ENCODE measurements at regions not wholly inside any gene's neighbourhood (a gene's known extent, or its start where the extent isn't known, plus 50 kb on each side); places are given as distances from the start of the nearest gene placed in this dataset.

- Histone ChIP-seq H3K36me3 (ENCODE audit: control insufficient read depth in 1 of 2, insufficient read depth in 2 of 2, low read length in 2 of 2) (no peaks in the 10 kb centered on the region), H3K27ac (ENCODE audit: low read depth, low read length) (no peak overlapping the region), H3K4me3 (replicated peaks in 1 of 2; ENCODE audit: low read depth in 1 of 2, low read length in 2 of 2) (no peak overlapping the region), H3K9me3 (ENCODE audit: control insufficient read depth in 1 of 2, insufficient read depth in 1 of 2, low read depth in 1 of 2, low read length in 2 of 2) (no peaks in the 10 kb centered on the region), H3K9me2 (ENCODE audit: insufficient read depth) (no peaks in the 10 kb centered on the region), H3K4me2 (ENCODE audit: low read length) (no peak overlapping the region), H3K27me3 (ENCODE audit: insufficient read depth, low read length) (no peaks in the 10 kb centered on the region), H3K4me1 (ENCODE audit: control insufficient read depth in 1 of 2, insufficient read depth in 2 of 2, low read length in 2 of 2) (peaks cover 16 to 31% of the 10 kb centered on the region in 2 experiments), H2AFZ (ENCODE audit: low read depth, low read length, poor library complexity, severe bottlenecking) (no peak overlapping the region), H4K20me1 (ENCODE audit: insufficient read depth) (no peaks in the 10 kb centered on the region), H3K79me2 (ENCODE audit: insufficient read depth, low read length) (no peaks in the 10 kb centered on the region), H3K9ac (ENCODE audit: low read length) (no peak overlapping the region)
- intact Hi-C loops (cut with micrococcal nuclease): no loop called here
- TF ChIP-seq SP1 (IDR thresholded peaks at IDR 0.05; ENCODE audit: low read depth): no peak
- no peak for TF ChIP-seq ZFX (IDR thresholded peaks at IDR 0.05)
- TF ChIP-seq REST (IDR thresholded peaks at IDR 0.05; ENCODE audit: low read depth): no peak
- TF ChIP-seq EZH2 (IDR thresholded peaks at IDR 0.05): no peak
- no peak for TF ChIP-seq JUND (IDR thresholded peaks at IDR 0.05)
- TF ChIP-seq CEBPB (IDR thresholded peaks at IDR 0.05; ENCODE audit: low read depth): no peak
- no peak for TF ChIP-seq EGR1 (IDR thresholded peaks at IDR 0.05; ENCODE audit: low read depth)
- TF ChIP-seq TCF7L2 (IDR thresholded peaks at IDR 0.05; ENCODE audit: borderline replicate concordance, extremely low read depth, insufficient read depth, insufficient read length): no peak
- TF ChIP-seq CTCF (IDR thresholded peaks at IDR 0.05 in 2 of 3, conservative IDR thresholded peaks at IDR 0.05 in 1 of 3; ENCODE audit: borderline replicate concordance in 1 of 3, insufficient read depth in 1 of 3, low read depth in 2 of 3, low read length in 2 of 3): no peak
- TF ChIP-seq ZNF274 (IDR thresholded peaks at IDR 0.05; ENCODE audit: low read depth, low read length): no peak
- no peak for TF ChIP-seq ZBTB33 (IDR thresholded peaks at IDR 0.05; ENCODE audit: extremely low read depth, insufficient replicate concordance, low read length)
- TF ChIP-seq FOSL1 (IDR thresholded peaks at IDR 0.05; ENCODE audit: low read depth): no peak
- no peak for TF ChIP-seq POLR2AphosphoS5 (IDR thresholded peaks at IDR 0.05; ENCODE audit: low read depth, low read length)
- TF ChIP-seq, protein P1, sequence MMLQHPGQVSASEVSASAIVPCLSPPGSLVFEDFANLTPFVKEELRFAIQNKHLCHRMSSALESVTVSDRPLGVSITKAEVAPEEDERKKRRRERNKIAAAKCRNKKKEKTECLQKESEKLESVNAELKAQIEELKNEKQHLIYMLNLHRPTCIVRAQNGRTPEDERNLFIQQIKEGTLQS (IDR thresholded peaks at IDR 0.05): no peak
- TF ChIP-seq MAX (IDR thresholded peaks at IDR 0.05): no peak
- CTCF ChIA-PET: no interaction called here
- DNase-seq (ENCODE audit: low read depth, low spot score): no peak
- BruUV-seq (replicated peaks): no TSS peak
- RAD21 ChIA-PET (ENCODE audit: low non-redundant PET in 1 of 2, low total read pairs in 2 of 2, uncharacterized antibody in 2 of 2, unreplicated experiment in 2 of 2): no interaction called here
- POLR2A ChIA-PET: no interaction called here
- ATAC-seq: no peak
Observed at GRCh38 chr5:154679501-154679900, 75.7 kb upstream of the LARP1 start.
